ENCODE measurements at regions not wholly inside any gene's neighbourhood (a gene's known extent, or its start where the extent isn't known, plus 50 kb on each side); places are given as distances from the start of the nearest gene placed in this dataset.

DNA sequence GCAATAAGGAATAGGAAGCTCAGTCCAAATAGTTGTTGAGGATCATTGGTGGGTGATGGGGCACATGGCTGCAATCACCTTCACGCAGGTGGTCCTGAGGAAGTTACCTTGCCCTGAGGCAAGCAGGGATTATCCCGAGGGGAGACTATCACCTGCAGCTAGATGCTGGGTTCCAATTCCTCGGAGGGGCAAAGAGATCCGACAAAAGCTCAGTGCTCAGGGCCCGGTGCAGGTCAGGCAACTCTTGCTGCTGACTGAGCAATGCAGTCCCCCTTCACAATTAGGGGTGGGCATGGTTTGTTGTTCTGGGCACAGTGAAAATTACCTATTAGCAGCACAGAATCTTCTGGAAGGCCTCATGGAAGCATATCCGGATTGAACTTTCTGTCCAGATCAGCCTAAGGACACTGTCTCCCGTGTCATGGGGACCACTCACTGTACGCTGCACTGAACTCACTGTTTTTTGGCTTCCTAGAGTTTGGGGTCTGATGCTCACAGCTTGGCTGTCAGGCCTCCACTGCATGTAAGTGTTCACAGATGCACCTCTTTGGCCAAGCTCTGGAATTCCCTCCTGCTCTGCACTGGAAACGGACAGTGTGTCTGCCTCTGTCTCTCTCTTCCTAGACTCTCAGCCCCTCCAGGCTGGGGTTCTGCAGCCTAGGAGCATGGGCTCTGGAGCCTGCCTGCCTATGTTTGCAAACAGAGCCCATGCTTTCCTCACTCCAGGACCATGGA lies 372.7 kb downstream of the ZNF536 start:
- Histone ChIP-seq H3K4me1 (ENCODE audit: control insufficient read depth, insufficient read depth, low read length) (no peaks in the 10 kb centered on the region), H3K4me3 (ENCODE audit: low read depth in 2 of 2, low read length in 2 of 2) (no peak overlapping the region), H3K27me3 (ENCODE audit: control insufficient read depth, insufficient read depth, low read length) (peaks cover 18% of the 10 kb centered on the region), H3K27ac (ENCODE audit: low read length) (no peak overlapping the region), H3K36me3 (ENCODE audit: control insufficient read depth, insufficient read depth, low read length) (no peaks in the 10 kb centered on the region), H3K9me3 (ENCODE audit: control insufficient read depth, insufficient read depth, low read depth, low read length) (no peaks in the 10 kb centered on the region; the same call in 1 of the 2 replicates)
- no TSS peak for BruUV-seq (replicated peaks)
- TF ChIP-seq, protein P1, sequence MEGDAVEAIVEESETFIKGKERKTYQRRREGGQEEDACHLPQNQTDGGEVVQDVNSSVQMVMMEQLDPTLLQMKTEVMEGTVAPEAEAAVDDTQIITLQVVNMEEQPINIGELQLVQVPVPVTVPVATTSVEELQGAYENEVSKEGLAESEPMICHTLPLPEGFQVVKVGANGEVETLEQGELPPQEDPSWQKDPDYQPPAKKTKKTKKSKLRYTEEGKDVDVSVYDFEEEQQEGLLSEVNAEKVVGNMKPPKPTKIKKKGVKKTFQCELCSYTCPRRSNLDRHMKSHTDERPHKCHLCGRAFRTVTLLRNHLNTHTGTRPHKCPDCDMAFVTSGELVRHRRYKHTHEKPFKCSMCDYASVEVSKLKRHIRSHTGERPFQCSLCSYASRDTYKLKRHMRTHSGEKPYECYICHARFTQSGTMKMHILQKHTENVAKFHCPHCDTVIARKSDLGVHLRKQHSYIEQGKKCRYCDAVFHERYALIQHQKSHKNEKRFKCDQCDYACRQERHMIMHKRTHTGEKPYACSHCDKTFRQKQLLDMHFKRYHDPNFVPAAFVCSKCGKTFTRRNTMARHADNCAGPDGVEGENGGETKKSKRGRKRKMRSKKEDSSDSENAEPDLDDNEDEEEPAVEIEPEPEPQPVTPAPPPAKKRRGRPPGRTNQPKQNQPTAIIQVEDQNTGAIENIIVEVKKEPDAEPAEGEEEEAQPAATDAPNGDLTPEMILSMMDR (IDR thresholded peaks at IDR 0.05) = no peak
- TF ChIP-seq SIN3A (IDR thresholded peaks at IDR 0.05; ENCODE audit: borderline replicate concordance, insufficient read depth, low read depth, low read length) = no peak
- no peak for TF ChIP-seq TCF7L2 (IDR thresholded peaks at IDR 0.05; ENCODE audit: low read depth, low read length)
- no peak for TF ChIP-seq POLR2AphosphoS5 (IDR thresholded peaks at IDR 0.05; ENCODE audit: low read depth, low read length)
- TF ChIP-seq, protein P2, sequence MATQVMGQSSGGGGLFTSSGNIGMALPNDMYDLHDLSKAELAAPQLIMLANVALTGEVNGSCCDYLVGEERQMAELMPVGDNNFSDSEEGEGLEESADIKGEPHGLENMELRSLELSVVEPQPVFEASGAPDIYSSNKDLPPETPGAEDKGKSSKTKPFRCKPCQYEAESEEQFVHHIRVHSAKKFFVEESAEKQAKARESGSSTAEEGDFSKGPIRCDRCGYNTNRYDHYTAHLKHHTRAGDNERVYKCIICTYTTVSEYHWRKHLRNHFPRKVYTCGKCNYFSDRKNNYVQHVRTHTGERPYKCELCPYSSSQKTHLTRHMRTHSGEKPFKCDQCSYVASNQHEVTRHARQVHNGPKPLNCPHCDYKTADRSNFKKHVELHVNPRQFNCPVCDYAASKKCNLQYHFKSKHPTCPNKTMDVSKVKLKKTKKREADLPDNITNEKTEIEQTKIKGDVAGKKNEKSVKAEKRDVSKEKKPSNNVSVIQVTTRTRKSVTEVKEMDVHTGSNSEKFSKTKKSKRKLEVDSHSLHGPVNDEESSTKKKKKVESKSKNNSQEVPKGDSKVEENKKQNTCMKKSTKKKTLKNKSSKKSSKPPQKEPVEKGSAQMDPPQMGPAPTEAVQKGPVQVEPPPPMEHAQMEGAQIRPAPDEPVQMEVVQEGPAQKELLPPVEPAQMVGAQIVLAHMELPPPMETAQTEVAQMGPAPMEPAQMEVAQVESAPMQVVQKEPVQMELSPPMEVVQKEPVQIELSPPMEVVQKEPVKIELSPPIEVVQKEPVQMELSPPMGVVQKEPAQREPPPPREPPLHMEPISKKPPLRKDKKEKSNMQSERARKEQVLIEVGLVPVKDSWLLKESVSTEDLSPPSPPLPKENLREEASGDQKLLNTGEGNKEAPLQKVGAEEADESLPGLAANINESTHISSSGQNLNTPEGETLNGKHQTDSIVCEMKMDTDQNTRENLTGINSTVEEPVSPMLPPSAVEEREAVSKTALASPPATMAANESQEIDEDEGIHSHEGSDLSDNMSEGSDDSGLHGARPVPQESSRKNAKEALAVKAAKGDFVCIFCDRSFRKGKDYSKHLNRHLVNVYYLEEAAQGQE (IDR thresholded peaks at IDR 0.05; ENCODE audit: insufficient read depth in 1 of 2, low read depth in 2 of 2, low read length in 1 of 2) = no peak
- no peak for ATAC-seq
- no peak for DNase-seq (ENCODE audit: low read depth, low spot score)
- POLR2A ChIA-PET = no interaction called here
- CTCF ChIA-PET = no interaction called here
- intact Hi-C loops (cut with micrococcal nuclease; ENCODE audit: unreplicated experiment) = no loop called here
- in situ Hi-C loops (cut with HindIII; ENCODE audit: low pct_unique_long_range_greater_than_20kb, low sequenced_read_pairs) = no loop called here

DNA sequence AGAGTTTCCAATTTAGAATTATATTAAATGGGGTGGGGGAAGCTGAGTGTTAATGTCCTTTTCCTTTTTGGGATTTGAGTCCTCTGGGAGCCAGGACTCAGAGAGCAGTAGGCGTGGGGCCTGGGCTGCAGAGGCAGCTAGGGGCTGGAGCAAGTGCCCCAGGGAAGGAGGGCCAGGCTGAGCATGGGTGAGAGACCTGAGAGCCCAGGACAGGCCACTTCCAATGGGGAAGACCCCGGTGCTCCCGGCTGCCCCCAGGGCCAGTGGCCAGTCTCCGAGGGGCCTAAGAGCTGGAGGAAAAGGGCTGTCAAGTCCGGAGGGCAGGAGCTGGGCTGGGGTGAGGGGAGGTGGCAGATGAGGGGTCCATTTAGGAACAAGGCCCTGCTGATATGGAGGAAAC lies 371.5 kb downstream of the ZNF536 start:
- Histone ChIP-seq H3K36me3 (ENCODE audit: control insufficient read depth, insufficient read depth, low read length) (no peaks in the 10 kb centered on the region), H3K9me3 (ENCODE audit: control insufficient read depth, insufficient read depth, low read depth, low read length) (no peaks in the 10 kb centered on the region), H3K27ac (ENCODE audit: low read length) (no peak overlapping the region), H3K27me3 (ENCODE audit: control insufficient read depth, insufficient read depth, low read length) (peaks cover 18% of the 10 kb centered on the region), H3K4me1 (ENCODE audit: control insufficient read depth, insufficient read depth, low read length) (no peaks in the 10 kb centered on the region), H3K4me3 (ENCODE audit: low read depth in 2 of 2, low read length in 2 of 2) (no peak overlapping the region)
- in situ Hi-C loops (cut with HindIII; ENCODE audit: low pct_unique_long_range_greater_than_20kb, low sequenced_read_pairs) = no loop called here
- ATAC-seq (no peak), DNase-seq (ENCODE audit: low read depth, low spot score) (no peak)
- intact Hi-C loops (cut with micrococcal nuclease; ENCODE audit: unreplicated experiment) = no loop called here
- BruUV-seq (replicated peaks) = no TSS peak
- POLR2A ChIA-PET = interaction anchor here (0.6 kb wide), 1 partner anchor 1156 kb away, joined by 3 read pairs; no protein-coding TSS in a partner anchor
- CTCF ChIA-PET = no interaction called here
- TF ChIP-seq, protein P2 (IDR thresholded peaks at IDR 0.05; ENCODE audit: insufficient read depth in 1 of 2, low read depth in 2 of 2, low read length in 1 of 2) = no peak
- TF ChIP-seq, protein P1 (IDR thresholded peaks at IDR 0.05) = no peak
- TF ChIP-seq SIN3A (IDR thresholded peaks at IDR 0.05; ENCODE audit: borderline replicate concordance, insufficient read depth, low read depth, low read length) (no peak), TCF7L2 (IDR thresholded peaks at IDR 0.05; ENCODE audit: low read depth, low read length) (no peak), POLR2AphosphoS5 (IDR thresholded peaks at IDR 0.05; ENCODE audit: low read depth, low read length) (no peak)

Measured in Panc1 (cell line).